Epidermal melanocyte (primary cell): ENCODE measurements at regions not wholly inside any gene's neighbourhood (a gene's known extent, or its start where the extent isn't known, plus 50 kb on each side); places are given as distances from the start of the nearest gene placed in this dataset.
"Not testable (repeated sequence)": the region's sequence is repeated elsewhere in the genome, so short reads cannot be mapped to it uniquely, and the experiment has no call there.

Experiments used
- DNase-seq: peaks from one replicate; pipeline ENCODE4 v3.0.0; 2011; ENCODE audit warnings: low spot score; ENCODE audit not compliant: insufficient read length

GRCh38 chr7:66573782-66574495 is 54.7 kb upstream of the KCTD7 start:
- DNase-seq, result not testable (repeated sequence)

- DNase-seq, result not testable (repeated sequence)
Measured at GRCh38 chr7:66574768-66575167, 53.9 kb upstream of the KCTD7 start.

GRCh38 chr7:66575398-66575797 is 53.3 kb upstream of the KCTD7 start:
- DNase-seq, result no peak

GRCh38 chr7:66576646-66577045 is 52.0 kb upstream of the KCTD7 start:
- no peak for DNase-seq
